D721Med (cell line): ENCODE measurements at regions not wholly inside any gene's neighbourhood (a gene's known extent, or its start where the extent isn't known, plus 50 kb on each side); places are given as distances from the start of the nearest gene placed in this dataset.

Experiments used
- DNase-seq: peaks from one replicate; pipeline ENCODE4 v3.0.0; 2011; ENCODE audit warnings: low spot score; ENCODE audit not compliant: insufficient read length
- FAIRE-seq: peaks from 2 replicates; lab custom pipeline; 2011; peaks lifted over from hg19 to GRCh38; lab: Jason Lieb, UNC
- TF ChIP-seq, protein P1 (sequence below): IDR thresholded peaks from 2 replicates; pipeline ENCODE4 v1.5.1; 2012; ENCODE audit warnings: mild to moderate bottlenecking, control low read depth; ENCODE audit not compliant: insufficient read depth; ENCODE audit errors: missing control alignments

DNA sequence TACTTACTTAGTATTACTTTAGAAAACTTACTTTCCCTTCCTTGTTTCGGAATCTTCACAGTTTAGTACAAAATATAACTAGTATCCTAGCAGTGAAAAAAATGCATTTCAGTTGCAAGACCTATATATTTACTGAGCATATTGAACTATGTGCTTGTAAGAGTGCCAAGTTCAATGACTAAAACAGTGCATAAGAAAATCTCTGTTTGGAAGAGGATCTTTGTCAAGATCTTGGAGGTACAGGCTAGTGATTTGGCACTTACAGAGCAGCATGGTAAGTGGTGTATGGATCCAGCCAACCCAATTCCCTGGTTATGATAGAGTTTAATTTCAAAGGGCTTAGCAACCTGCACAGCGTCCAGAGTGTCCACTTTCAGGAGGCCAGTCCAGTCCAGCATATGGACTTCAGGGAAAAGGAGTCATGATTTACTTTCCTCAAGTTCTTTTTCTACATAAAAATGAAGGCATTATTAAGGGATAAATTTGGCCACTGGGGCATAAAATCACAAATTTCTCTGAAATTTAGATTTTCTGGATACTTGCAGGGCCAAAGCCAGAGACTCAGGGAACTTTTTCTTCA, 625.8 kb upstream of the BCHE start:
- DNase-seq (no peak), FAIRE-seq (no peak)
- TF ChIP-seq, protein P1, sequence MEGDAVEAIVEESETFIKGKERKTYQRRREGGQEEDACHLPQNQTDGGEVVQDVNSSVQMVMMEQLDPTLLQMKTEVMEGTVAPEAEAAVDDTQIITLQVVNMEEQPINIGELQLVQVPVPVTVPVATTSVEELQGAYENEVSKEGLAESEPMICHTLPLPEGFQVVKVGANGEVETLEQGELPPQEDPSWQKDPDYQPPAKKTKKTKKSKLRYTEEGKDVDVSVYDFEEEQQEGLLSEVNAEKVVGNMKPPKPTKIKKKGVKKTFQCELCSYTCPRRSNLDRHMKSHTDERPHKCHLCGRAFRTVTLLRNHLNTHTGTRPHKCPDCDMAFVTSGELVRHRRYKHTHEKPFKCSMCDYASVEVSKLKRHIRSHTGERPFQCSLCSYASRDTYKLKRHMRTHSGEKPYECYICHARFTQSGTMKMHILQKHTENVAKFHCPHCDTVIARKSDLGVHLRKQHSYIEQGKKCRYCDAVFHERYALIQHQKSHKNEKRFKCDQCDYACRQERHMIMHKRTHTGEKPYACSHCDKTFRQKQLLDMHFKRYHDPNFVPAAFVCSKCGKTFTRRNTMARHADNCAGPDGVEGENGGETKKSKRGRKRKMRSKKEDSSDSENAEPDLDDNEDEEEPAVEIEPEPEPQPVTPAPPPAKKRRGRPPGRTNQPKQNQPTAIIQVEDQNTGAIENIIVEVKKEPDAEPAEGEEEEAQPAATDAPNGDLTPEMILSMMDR, result no peak

DNA sequence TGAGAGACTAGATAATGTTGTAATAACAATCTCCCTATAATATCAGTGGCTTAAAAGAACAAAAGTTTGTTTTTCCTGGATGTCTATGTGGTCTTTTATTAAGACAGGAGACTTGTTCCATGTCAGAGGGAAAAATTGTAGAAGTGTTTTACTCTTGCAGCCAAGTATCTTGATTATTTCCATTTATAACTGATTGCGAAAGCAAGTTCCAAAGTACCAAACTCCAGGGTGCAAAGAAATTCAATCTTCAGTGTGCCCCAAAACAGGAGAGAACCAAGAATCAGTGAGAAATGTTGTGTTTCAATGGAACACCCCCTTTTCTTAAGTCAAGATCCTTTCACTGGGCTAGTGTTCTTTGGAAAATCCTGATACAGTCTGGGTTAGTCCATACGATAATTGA, 624.4 kb upstream of the BCHE start:
- DNase-seq, result no peak
- TF ChIP-seq, protein P1, result no peak
- FAIRE-seq, result no peak

DNA sequence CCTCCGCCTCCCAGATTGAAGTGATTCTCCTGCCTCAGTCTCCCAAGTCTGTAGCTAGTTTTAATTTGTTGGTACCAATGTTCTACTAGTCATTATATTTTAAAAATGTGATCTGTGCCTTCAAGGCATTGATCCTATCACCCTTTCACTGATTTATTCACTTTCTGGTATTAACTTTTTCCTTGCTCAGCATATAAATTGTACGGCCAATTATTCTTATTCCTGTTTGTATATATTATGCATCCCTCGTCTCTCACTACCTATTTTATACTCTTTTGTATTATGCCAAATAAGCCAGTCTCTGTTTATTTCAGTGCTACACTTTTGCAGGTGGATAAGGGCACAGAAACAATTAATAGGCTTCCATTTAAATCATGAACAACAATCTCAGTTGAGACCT, 620.2 kb upstream of the BCHE start:
- TF ChIP-seq, protein P1, result no peak
- no peak for FAIRE-seq
- no peak for DNase-seq

DNA sequence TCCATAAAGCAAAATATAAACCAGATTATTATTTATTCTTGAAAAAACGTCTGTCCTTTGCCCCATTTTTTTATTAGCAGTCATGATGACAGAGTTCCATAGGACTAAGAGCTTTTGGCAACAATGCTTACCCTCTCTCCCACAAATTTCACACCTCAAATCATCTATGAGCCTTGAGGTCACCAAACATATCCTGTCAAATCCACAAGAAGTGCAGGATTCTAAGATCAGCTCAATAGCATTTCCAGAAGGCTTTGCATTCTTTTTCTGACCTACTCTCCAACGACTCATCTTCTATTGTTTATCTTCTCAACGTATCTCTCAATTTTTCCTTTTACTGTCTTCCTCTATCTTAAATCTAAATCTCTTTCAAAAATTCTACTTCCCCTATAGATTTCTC, 619.1 kb upstream of the BCHE start:
- DNase-seq (no peak), FAIRE-seq (no peak)
- TF ChIP-seq, protein P1, result no peak

DNA sequence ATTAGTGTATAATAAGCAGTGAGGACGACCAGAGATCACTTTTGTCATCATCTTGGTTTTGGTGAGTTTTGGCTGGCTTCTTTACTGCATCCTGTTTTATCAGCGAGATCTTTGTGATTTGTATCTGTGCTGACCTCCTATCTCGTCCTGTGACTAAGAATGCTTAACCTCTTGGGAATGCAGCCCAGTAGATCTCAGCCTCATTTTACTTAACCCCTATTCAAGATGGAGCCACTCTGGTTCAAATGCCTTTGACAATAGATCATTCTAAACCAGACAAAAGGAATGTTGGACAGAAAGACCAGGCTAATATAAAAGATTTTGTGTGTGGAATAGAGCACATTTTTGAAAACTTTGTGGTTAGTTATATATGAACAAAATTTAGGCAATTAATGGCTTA, 618.5 kb upstream of the BCHE start:
- DNase-seq (no peak), FAIRE-seq (no peak)
- TF ChIP-seq, protein P1, result no peak

DNA sequence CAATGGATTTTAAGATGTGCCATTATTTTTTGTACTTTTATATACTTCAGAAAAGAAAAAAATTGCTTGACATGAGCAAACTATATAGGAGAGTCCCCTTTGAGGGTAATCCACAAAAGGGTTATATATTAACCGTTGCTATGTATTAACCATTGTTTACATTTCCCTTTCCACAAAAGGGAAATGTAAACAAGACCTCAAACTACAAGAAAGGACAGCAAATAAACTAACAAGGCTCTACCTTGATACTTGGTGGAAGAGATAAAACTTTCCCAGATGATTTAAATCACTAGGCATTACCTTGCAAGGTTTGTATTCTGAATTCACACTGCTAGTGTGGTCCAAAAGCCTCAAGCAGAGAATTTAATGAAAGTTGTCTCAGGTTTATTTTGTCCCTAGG, 616.3 kb upstream of the BCHE start:
- TF ChIP-seq, protein P1, result no peak
- FAIRE-seq, result no peak
- DNase-seq, result no peak

DNA sequence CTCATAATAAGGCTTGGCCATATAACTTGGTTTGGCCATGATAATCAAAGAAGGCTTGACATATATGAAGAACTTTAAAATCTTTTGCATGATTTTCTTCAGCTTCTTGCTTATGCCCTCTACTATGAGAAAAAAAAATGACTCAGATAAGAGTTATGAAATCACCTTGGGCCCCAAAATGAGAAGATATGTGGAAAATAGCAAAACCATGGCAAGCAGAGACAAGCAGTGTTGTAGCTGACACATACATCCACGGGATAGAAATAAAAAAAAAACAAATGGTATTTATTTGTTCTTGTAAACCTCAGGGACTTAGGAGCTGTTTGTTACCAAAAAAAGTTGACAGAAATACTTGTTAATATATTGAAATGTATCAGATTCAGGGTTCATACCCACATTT, 614.8 kb upstream of the BCHE start:
- DNase-seq (no peak), FAIRE-seq (no peak)
- TF ChIP-seq, protein P1, result no peak
